Limb (tissue), 2 donors: ENCODE measurements at regions not wholly inside any gene's neighbourhood (a gene's known extent, or its start where the extent isn't known, plus 50 kb on each side); places are given as distances from the start of the nearest gene placed in this dataset.

Experiments used
- DNase-seq, 2 donors: peaks; one replicate each; pipeline ENCODE4 v3.0.0-alpha.2; 2016; ENCODE audit errors: extremely low spot score in 2 of 2

GRCh38 chr10:104574838-104575237, 66.3 kb upstream of the SORCS3 start:
- DNase-seq, result no peak

DNA sequence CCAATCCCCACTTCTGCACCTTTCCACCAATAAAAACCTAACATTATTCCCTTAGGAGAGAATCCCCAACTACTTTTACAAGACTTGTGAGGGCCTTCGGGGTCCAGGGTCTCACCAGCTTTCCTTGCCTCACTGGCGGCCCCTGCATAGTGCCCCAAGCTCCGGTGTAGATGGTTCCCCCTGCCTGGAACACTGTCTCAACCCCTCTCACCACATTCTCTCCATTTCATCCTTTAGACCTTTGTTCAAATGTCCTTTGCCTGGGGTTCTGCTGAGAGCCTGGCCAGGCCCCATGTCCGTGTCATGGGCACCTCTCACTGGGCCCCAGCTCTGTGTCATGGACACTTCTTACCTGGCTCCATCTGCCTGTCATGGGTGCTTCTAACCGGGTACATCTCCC, 64.5 kb upstream of the SORCS3 start:
- DNase-seq, result no peak

- DNase-seq, result no peak
Observed at GRCh38 chr10:104577163-104577562, 63.9 kb upstream of the SORCS3 start.

- DNase-seq, result no peak
Observed at GRCh38 chr10:104577861-104578521, 63.1 kb upstream of the SORCS3 start.

DNA sequence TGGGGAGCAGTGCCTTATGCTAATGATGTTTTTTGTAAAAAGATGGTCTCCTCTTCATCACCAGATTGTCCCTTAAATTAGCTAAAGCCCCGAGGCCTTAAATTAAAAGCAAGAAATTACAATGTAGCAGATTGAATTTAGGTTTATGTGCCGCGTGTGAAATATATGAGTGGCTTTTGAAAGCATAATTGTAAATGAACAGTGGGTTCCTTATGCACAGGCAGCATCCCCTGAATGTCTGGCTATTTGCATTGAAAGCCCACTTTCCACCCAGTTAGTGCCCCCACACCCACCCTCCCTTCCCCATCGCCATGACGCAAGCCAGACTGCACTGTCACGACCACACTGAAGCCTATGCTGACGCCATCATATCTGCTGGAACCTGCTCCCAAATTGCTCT, 62.4 kb upstream of the SORCS3 start:
- DNase-seq, result no peak

GRCh38 chr10:104579136-104579535, 62.0 kb upstream of the SORCS3 start:
- no peak for DNase-seq

GRCh38 chr10:104580321-104580720, 60.8 kb upstream of the SORCS3 start:
- DNase-seq, result no peak

- peak; percentile 61 to 83 for DNase-seq
Observed at GRCh38 chr10:104580774-104581675, 60.1 kb upstream of the SORCS3 start.

DNA sequence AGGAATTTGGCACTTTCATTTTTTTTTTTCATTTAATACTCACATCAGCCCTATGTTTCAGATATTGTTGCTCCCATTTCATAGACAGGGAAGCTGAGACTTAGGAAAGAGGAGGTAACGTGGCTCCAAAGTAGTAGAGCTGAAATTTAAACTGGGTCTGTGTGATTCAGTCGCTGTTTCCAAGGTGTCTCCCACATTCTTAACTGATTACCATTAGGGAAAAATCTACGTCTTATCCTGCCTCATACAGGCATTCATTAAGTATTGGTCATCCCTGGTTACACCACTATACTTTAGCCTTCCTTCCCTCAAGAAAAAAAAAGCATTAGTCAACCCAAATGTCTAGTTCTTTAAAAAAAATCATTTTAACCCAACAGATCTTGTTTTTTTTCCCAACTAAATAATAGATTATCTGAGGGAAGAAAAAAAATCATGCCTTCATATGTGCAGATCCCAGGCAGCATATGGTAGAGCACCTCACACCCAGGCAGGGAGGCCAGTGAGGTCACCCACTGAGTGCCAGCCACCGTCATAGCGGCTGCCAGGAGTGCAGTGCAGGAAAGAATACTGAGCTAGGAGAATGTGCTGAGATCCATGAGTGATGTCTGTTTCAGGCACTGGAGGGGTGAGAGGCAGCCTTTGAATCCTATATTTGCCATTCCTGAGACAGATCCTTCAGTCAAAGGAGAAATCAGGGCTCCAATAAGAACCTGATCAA, 59.0 kb upstream of the SORCS3 start:
- no peak for DNase-seq

- DNase-seq, result no peak
Observed at GRCh38 chr10:104582602-104582951, 58.5 kb upstream of the SORCS3 start.

DNA sequence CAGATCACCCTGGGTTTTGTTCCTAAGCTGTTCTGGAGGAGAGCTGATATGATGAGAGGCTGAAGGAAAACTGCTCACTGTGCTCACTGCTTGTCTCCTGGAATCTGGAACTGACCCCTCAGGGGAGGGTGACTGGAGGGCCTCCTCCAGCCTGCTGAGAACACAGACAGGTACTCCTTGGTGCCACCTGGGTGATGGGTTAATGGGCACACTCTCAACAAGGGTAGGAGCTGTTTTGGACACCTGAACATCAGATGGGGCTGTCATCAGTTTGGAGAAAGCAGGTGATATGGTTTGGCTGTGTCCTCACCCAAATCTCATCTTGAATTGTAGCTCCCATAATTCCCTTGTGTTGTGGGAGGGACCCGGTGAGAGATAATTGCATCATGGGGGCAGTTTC, 58.1 kb upstream of the SORCS3 start:
- DNase-seq, result no peak

DNA sequence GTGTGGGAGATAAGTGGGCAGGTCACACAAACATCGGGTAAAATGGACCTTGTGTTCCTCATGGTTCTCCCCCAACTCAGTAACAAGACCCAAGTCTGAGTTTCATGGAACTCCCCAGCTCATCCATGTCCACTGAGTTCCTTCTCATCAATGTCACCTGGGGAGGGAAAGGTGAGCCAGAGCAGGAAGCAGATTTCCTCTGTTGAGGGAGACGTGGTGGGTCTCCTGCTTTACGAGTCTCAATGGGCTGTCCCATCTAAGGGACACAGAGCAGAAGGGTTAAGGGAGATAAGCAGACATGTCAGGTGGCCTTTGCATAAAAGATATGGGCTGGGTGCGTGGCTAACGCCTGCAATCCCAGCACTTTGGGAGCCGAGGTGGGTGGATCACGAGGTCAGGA, 56.5 kb upstream of the SORCS3 start:
- DNase-seq, result no peak

DNA sequence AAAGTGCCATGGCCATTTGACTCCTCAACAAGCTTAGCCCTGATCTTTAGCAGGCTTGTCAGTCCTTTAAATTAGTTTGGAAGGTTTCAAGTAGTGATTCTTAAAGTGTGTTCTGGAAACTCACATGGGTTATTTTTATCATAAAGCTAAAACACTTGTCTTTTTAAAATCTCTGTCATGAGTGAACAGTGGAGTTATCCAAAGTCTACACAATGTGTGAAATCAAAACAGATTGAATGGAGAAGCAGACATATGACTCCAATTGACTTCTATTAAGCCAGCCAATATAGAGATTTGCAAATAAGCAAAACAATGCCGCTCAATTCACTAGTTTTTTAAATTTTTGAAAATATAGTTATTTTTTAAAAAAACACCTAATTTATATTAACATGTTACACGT, 53.3 kb upstream of the SORCS3 start:
- DNase-seq, result no peak

GRCh38 chr10:104589431-104589830, 51.7 kb upstream of the SORCS3 start:
- no peak for DNase-seq

- no peak for DNase-seq
Observed at GRCh38 chr10:104589871-104590270, 51.2 kb upstream of the SORCS3 start.
